ENCODE measurements at regions not wholly inside any gene's neighbourhood (a gene's known extent, or its start where the extent isn't known, plus 50 kb on each side); places are given as distances from the start of the nearest gene placed in this dataset.

DNA sequence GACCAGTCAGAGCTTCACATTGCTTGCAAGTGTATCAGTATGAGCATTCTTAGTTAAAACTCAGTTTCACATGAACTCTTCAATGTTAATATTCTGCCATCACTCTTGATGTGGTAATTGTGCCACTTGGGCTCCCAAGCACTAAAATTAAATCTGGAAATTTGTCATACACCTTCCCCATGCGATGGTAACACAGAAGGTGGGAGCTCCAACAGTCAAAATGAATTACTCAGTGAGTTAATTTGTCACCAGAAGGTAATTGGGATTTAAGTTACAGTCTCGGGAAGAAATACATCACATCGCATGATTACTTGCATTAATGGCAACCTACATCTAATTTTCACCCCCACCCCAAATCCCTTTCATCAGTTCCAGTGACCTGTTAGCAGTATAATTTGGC lies 376.5 kb upstream of the DAB1 start:
- TF ChIP-seq TCF4 (CRISPR knock-in tag; IDR thresholded peaks at IDR 0.05; ENCODE audit: borderline replicate concordance) = no peak
- no peak for TF ChIP-seq ESRRG (CRISPR knock-in tag; IDR thresholded peaks at IDR 0.05)
- no peak for TF ChIP-seq ISL1 (CRISPR knock-in tag; IDR thresholded peaks at IDR 0.05)
- TF ChIP-seq ZNF8 (CRISPR knock-in tag; IDR thresholded peaks at IDR 0.05) = no peak
- no peak for TF ChIP-seq ZFP30 (CRISPR knock-in tag; IDR thresholded peaks at IDR 0.05)
- TF ChIP-seq ZFP3 (CRISPR knock-in tag; IDR thresholded peaks at IDR 0.05) = no peak
- no peak for ATAC-seq

- peak; percentile 57; the same call in 2 of the 3 replicates for ATAC-seq
- TF ChIP-seq, protein P1, sequence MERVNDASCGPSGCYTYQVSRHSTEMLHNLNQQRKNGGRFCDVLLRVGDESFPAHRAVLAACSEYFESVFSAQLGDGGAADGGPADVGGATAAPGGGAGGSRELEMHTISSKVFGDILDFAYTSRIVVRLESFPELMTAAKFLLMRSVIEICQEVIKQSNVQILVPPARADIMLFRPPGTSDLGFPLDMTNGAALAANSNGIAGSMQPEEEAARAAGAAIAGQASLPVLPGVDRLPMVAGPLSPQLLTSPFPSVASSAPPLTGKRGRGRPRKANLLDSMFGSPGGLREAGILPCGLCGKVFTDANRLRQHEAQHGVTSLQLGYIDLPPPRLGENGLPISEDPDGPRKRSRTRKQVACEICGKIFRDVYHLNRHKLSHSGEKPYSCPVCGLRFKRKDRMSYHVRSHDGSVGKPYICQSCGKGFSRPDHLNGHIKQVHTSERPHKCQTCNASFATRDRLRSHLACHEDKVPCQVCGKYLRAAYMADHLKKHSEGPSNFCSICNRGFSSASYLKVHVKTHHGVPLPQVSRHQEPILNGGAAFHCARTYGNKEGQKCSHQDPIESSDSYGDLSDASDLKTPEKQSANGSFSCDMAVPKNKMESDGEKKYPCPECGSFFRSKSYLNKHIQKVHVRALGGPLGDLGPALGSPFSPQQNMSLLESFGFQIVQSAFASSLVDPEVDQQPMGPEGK (CRISPR knock-in tag; IDR thresholded peaks at IDR 0.05; ENCODE audit: borderline replicate concordance) = no peak
These were observed 375.7 kb upstream of the DAB1 start for GRCh38 chr1:57799490-57800115.

DNA sequence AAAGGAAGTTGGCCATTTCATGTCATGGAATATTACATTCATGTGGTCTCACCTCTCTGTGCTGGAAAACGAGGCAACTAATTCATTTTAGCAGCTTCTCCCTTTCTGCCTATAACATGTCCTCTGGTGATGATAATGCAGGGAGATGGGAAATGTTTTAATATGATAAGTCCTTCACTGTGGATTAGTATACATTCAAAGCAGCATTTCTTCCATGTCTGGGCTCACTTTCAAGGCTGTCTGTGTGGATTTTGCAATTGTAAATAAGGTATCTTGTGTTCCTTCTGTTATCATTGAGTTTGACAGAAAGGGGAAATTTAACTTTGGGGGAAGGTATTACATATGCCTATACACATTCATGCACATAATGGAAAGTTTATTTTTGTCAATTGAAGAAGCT lies 374.7 kb upstream of the DAB1 start:
- TF ChIP-seq ZNF70 (CRISPR knock-in tag; IDR thresholded peaks at IDR 0.05) (no peak), ZNF565 (CRISPR knock-in tag; conservative IDR thresholded peaks at IDR 0.05; ENCODE audit: low read depth) (no peak), TSHZ2 (CRISPR knock-in tag; IDR thresholded peaks at IDR 0.05) (no peak), ISL1 (CRISPR knock-in tag; IDR thresholded peaks at IDR 0.05) (no peak), SNAI2 (CRISPR knock-in tag; IDR thresholded peaks at IDR 0.05) (no peak), ZNF8 (CRISPR knock-in tag; IDR thresholded peaks at IDR 0.05) (no peak), RARB (CRISPR knock-in tag; IDR thresholded peaks at IDR 0.05) (no peak)
- TF ChIP-seq, protein P2, sequence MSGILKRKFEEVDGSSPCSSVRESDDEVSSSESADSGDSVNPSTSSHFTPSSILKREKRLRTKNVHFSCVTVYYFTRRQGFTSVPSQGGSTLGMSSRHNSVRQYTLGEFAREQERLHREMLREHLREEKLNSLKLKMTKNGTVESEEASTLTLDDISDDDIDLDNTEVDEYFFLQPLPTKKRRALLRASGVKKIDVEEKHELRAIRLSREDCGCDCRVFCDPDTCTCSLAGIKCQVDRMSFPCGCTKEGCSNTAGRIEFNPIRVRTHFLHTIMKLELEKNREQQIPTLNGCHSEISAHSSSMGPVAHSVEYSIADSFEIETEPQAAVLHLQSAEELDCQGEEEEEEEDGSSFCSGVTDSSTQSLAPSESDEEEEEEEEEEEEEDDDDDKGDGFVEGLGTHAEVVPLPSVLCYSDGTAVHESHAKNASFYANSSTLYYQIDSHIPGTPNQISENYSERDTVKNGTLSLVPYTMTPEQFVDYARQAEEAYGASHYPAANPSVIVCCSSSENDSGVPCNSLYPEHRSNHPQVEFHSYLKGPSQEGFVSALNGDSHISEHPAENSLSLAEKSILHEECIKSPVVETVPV (CRISPR knock-in tag; IDR thresholded peaks at IDR 0.05) = no peak
- ATAC-seq = peak; percentile 74

GRCh38 chr1:57797084-57797483 lies 373.2 kb upstream of the DAB1 start:
- no peak for ATAC-seq
- TF ChIP-seq TSHZ2 (CRISPR knock-in tag; IDR thresholded peaks at IDR 0.05) = no peak
- TF ChIP-seq POU6F1 (CRISPR knock-in tag; IDR thresholded peaks at IDR 0.05; ENCODE audit: borderline replicate concordance, low read depth) = no peak
- TF ChIP-seq, protein P3, sequence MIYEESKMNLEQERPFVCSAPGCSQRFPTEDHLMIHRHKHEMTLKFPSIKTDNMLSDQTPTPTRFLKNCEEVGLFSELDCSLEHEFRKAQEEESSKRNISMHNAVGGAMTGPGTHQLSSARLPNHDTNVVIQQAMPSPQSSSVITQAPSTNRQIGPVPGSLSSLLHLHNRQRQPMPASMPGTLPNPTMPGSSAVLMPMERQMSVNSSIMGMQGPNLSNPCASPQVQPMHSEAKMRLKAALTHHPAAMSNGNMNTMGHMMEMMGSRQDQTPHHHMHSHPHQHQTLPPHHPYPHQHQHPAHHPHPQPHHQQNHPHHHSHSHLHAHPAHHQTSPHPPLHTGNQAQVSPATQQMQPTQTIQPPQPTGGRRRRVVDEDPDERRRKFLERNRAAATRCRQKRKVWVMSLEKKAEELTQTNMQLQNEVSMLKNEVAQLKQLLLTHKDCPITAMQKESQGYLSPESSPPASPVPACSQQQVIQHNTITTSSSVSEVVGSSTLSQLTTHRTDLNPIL (CRISPR knock-in tag; IDR thresholded peaks at IDR 0.05; ENCODE audit: low read depth) = no peak
- TF ChIP-seq TCF4 (CRISPR knock-in tag; IDR thresholded peaks at IDR 0.05; ENCODE audit: borderline replicate concordance) = no peak
- no peak for TF ChIP-seq CSDC2 (CRISPR knock-in tag; IDR thresholded peaks at IDR 0.05)
- no peak for TF ChIP-seq BACH2 (CRISPR knock-in tag; IDR thresholded peaks at IDR 0.05; ENCODE audit: borderline replicate concordance)
- TF ChIP-seq ZC3H10 (CRISPR knock-in tag; IDR thresholded peaks at IDR 0.05) = no peak
- no peak for TF ChIP-seq ZNF565 (CRISPR knock-in tag; conservative IDR thresholded peaks at IDR 0.05; ENCODE audit: low read depth)
- TF ChIP-seq GLIS3 (CRISPR knock-in tag; IDR thresholded peaks at IDR 0.05) = no peak
- TF ChIP-seq ESRRG (CRISPR knock-in tag; IDR thresholded peaks at IDR 0.05) = no peak
- no peak for TF ChIP-seq RARB (CRISPR knock-in tag; IDR thresholded peaks at IDR 0.05)
- TF ChIP-seq, protein P1 (CRISPR knock-in tag; IDR thresholded peaks at IDR 0.05; ENCODE audit: borderline replicate concordance) = no peak
- no peak for TF ChIP-seq OSR1 (CRISPR knock-in tag; IDR thresholded peaks at IDR 0.05)
- no peak for TF ChIP-seq ZFP3 (CRISPR knock-in tag; IDR thresholded peaks at IDR 0.05)
- no peak for TF ChIP-seq ISL1 (CRISPR knock-in tag; IDR thresholded peaks at IDR 0.05)
- TF ChIP-seq TOX (CRISPR knock-in tag; IDR thresholded peaks at IDR 0.05; ENCODE audit: borderline replicate concordance) = no peak
